GM18505 (cell line): ENCODE measurements at regions not wholly inside any gene's neighbourhood (a gene's known extent, or its start where the extent isn't known, plus 50 kb on each side); places are given as distances from the start of the nearest gene placed in this dataset.
"Not testable (repeated sequence)": the region's sequence is repeated elsewhere in the genome, so short reads cannot be mapped to it uniquely, and the experiment has no call there.

Source experiments
- ATAC-seq: cut with Tn5 transposase; IDR thresholded peaks from one replicate; pipeline ENCODE4 v1.9.1; 2021; ENCODE audit not compliant: unreplicated experiment
- POLR2A ChIP-seq: IDR thresholded peaks from 4 replicates; pipeline ENCODE4 v1.6.1; 2011; ENCODE audit warnings: borderline replicate concordance; ENCODE audit not compliant: insufficient read depth, insufficient read length; ENCODE audit errors: extremely low read depth

GRCh38 chr6:57966757-57967156, 649.3 kb downstream of the PRIM2 start:
- ATAC-seq, result not testable (repeated sequence)

- not testable (repeated sequence) for ATAC-seq
Measured at GRCh38 chr6:57971956-57972355, 654.5 kb downstream of the PRIM2 start.

- ATAC-seq, result no peak
- no peak for TF ChIP-seq POLR2A
Measured at GRCh38 chr6:57974653-57975052, 657.2 kb downstream of the PRIM2 start.

- ATAC-seq, result not testable (repeated sequence)
Measured at GRCh38 chr6:57975127-57975526, 657.7 kb downstream of the PRIM2 start.

GRCh38 chr6:57976371-57976770, 658.9 kb downstream of the PRIM2 start:
- not testable (repeated sequence) for ATAC-seq

- not testable (repeated sequence) for ATAC-seq
Measured at GRCh38 chr6:57983603-57984002, 666.2 kb downstream of the PRIM2 start.

GRCh38 chr6:57984575-57984974, 667.1 kb downstream of the PRIM2 start:
- ATAC-seq, result not testable (repeated sequence)

- not testable (repeated sequence) for ATAC-seq
Measured at GRCh38 chr6:57985734-57986133, 668.3 kb downstream of the PRIM2 start.

- peak; percentile 100 for ATAC-seq
Measured at GRCh38 chr6:57986584-57986983, 669.2 kb downstream of the PRIM2 start.

GRCh38 chr6:57989520-57990080, 672.2 kb downstream of the PRIM2 start:
- ATAC-seq, result not testable (repeated sequence)

- not testable (repeated sequence) for ATAC-seq
Measured at GRCh38 chr6:57998858-57999619, 681.6 kb downstream of the PRIM2 start.

GRCh38 chr6:58000233-58000632, 682.8 kb downstream of the PRIM2 start:
- not testable (repeated sequence) for ATAC-seq

GRCh38 chr6:58003417-58004167, 686.2 kb downstream of the PRIM2 start:
- ATAC-seq, result not testable (repeated sequence)

GRCh38 chr6:58007334-58008000, 690.0 kb downstream of the PRIM2 start:
- not testable (repeated sequence) for ATAC-seq

- ATAC-seq, result not testable (repeated sequence)
Measured at GRCh38 chr6:58008001-58008335, 690.5 kb downstream of the PRIM2 start.

- not testable (repeated sequence) for ATAC-seq
Measured at GRCh38 chr6:58011954-58012600, 694.6 kb downstream of the PRIM2 start.

GRCh38 chr6:58016614-58017013, 699.2 kb downstream of the PRIM2 start:
- ATAC-seq, result not testable (repeated sequence)

GRCh38 chr6:58028188-58028587, 710.8 kb downstream of the PRIM2 start:
- ATAC-seq, result not testable (repeated sequence)

GRCh38 chr6:58038213-58038612, 720.8 kb downstream of the PRIM2 start:
- not testable (repeated sequence) for ATAC-seq

GRCh38 chr6:58046584-58046983, 729.2 kb downstream of the PRIM2 start:
- not testable (repeated sequence) for ATAC-seq
